BE2C (cell line): ENCODE measurements at regions not wholly inside any gene's neighbourhood (a gene's known extent, or its start where the extent isn't known, plus 50 kb on each side); places are given as distances from the start of the nearest gene placed in this dataset.

Source experiments
- DNase-seq: peaks from one replicate; pipeline ENCODE4 v3.0.0-alpha.2; 2020
- H3K27me3 ChIP-seq: fragments of 250-450 bp; sonication (Bioruptor Pico); 2 replicates; pipeline ENCODE4 v1.5.1; 2020; ENCODE audit warnings: mild to moderate bottlenecking
- H3K36me3 ChIP-seq: fragments of 250-450 bp; sonication (Bioruptor Pico); 2 replicates; pipeline ENCODE4 v1.5.1; 2020; ENCODE audit warnings: mild to moderate bottlenecking
- H3K4me1 ChIP-seq: fragments of 250-450 bp; sonication (Bioruptor Pico); 2 replicates; pipeline ENCODE4 v1.5.1; 2020
- H3K4me3 ChIP-seq: 2 replicates; pipeline ENCODE4 v1.5.1; 2011; ENCODE audit warnings: low read depth, low read length
- H3K9me3 ChIP-seq: fragments of 250-450 bp; sonication (Bioruptor Pico); 2 replicates; pipeline ENCODE4 v1.5.1; 2020
- TF ChIP-seq, protein P1 (sequence below): IDR thresholded peaks from 2 replicates; pipeline ENCODE4 v1.5.1; 2012; ENCODE audit warnings: mild to moderate bottlenecking, low read depth, low read length

DNA sequence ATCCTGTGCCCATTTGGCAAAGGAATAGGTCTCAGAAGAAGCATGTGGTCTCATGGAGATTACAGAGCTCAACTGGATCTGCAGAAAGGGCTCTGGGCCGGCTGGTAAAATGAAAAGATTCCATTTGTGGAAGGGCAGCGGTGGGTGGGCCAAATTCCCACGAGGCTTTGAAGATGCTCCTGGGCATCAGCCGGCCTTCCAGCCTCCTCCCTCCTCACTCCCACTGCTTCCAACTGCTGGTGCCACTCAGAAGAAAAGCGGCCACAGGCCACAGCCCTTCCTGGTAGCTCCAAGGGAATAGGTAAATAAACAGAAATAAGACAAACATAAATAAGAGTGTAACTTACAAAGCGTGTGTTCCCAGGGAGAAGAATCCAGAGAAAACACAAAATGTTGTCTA, 136.3 kb upstream of the SLC44A3 start:
- no peaks in the 10 kb centered on the region for H3K27me3 ChIP-seq
- H3K9me3 ChIP-seq = no peaks in the 10 kb centered on the region
- TF ChIP-seq, protein P1, sequence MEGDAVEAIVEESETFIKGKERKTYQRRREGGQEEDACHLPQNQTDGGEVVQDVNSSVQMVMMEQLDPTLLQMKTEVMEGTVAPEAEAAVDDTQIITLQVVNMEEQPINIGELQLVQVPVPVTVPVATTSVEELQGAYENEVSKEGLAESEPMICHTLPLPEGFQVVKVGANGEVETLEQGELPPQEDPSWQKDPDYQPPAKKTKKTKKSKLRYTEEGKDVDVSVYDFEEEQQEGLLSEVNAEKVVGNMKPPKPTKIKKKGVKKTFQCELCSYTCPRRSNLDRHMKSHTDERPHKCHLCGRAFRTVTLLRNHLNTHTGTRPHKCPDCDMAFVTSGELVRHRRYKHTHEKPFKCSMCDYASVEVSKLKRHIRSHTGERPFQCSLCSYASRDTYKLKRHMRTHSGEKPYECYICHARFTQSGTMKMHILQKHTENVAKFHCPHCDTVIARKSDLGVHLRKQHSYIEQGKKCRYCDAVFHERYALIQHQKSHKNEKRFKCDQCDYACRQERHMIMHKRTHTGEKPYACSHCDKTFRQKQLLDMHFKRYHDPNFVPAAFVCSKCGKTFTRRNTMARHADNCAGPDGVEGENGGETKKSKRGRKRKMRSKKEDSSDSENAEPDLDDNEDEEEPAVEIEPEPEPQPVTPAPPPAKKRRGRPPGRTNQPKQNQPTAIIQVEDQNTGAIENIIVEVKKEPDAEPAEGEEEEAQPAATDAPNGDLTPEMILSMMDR = no peak
- H3K4me1 ChIP-seq = no peaks in the 10 kb centered on the region
- DNase-seq = no peak
- no peak overlapping the region for H3K4me3 ChIP-seq
- H3K36me3 ChIP-seq = no peaks in the 10 kb centered on the region

DNA sequence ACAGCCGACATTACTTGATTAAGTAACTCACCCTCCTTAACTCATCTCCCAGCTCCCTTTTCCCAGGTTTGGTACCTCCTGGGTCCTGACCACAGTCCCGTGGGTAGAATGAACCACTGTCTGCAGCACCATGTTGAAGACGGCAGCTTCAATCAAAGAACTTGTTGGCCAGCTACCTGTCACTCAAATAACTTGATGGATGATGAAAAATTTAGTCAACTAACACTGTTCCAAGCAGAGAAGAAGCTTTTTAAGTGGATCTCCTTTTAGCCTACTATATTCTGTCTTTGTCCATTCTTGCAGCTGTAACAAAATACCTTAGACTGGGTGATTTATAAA, 138.4 kb upstream of the F3 start:
- no peaks in the 10 kb centered on the region for H3K4me1 ChIP-seq
- no peak overlapping the region for H3K4me3 ChIP-seq
- no peak for DNase-seq
- TF ChIP-seq, protein P1 = no peak
- no peaks in the 10 kb centered on the region for H3K9me3 ChIP-seq
- H3K36me3 ChIP-seq = no peaks in the 10 kb centered on the region
- no peaks in the 10 kb centered on the region for H3K27me3 ChIP-seq

DNA sequence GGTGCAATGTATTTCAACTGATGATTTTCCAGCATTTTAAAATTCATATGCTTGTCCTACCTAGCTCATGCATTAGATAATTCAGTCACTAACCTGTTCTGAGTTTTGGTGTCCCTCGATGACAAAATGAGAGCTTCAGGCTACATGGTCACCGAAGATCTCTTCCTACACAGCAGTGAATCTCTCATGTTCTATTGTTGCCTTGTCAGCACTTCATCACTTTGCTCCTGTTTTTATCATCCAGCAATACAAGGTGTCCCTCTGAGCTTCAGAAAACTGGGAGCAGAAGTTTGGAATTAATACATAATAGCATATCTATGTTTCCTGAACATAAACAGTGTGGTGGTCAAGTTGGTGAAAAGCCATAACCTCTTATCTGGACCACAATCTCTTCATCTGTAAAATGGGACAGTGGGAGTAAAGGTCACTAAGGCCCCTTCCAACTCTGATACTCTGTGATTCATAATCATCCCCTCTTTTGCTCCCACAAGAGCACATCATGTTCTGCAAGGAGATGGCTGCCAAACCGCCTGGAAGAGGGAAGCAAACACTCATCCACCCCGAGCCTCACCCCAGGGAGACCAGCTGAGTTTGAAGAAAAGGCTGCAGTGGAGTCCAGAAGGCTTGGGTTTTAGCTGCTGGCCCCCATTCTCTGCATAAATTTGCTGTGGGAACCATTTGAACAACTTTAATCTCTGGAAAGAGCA, 137.9 kb upstream of the F3 start:
- H3K9me3 ChIP-seq = no peaks in the 10 kb centered on the region
- DNase-seq = no peak
- TF ChIP-seq, protein P1 = no peak
- H3K27me3 ChIP-seq = no peaks in the 10 kb centered on the region
- no peaks in the 10 kb centered on the region for H3K36me3 ChIP-seq
- no peak overlapping the region for H3K4me3 ChIP-seq
- no peaks in the 10 kb centered on the region for H3K4me1 ChIP-seq

DNA sequence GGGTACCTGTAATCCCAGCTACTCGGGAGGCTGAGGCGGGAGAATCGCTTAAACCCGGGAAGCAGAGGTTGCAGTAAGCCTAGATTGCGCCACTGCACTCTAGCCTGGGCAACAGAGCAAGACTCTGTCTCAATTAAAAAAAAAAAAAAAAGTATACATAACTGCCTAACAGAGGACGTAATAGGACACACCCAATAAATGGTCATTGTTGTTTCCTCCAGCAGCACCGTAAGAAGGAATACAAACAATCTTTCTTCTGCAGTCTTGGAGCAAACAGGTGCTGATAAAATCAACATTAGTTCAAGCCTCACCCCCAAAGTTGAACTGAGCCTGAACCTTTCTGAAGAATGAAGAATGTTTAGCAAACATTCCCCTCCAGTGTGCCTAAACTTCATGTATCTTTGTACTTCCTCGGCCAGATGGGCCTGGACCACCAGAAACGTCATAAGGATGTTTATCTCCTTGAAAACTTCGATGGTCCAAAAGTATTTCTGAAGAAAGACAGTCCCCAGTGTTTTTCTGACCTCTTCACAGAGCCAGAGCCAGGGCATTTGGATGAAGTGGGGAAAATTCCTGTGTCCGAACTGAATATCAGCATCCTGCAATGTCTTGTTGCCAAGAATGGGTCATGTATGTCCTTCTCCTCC, 136.8 kb upstream of the F3 start:
- TF ChIP-seq, protein P1 = no peak
- Histone ChIP-seq H3K9me3 (no peaks in the 10 kb centered on the region), H3K4me1 (no peaks in the 10 kb centered on the region), H3K36me3 (no peaks in the 10 kb centered on the region), H3K27me3 (no peaks in the 10 kb centered on the region), H3K4me3 (no peak overlapping the region)
- DNase-seq = no peak

DNA sequence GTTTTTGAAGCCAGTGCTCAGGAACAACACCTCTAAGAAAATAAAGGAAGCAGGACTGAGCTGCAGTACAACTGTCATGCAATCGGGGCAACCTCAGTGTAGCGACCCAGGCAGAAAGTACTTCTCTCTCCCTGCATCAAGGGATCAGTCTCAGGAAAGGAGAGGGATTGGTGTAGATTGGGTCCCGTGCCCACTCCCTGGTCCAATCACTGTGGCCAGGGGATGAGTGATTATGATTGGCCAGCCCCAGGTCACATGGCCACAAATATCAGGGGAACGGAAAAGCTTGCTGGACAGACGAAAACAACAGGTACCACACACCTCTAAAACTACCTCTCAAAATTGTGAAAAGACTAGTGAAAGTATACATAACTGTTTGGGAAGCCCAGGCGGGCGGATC, 136.2 kb upstream of the F3 start:
- no peaks in the 10 kb centered on the region for H3K36me3 ChIP-seq
- TF ChIP-seq, protein P1 = no peak
- DNase-seq = no peak
- no peak overlapping the region for H3K4me3 ChIP-seq
- H3K9me3 ChIP-seq = no peaks in the 10 kb centered on the region
- no peaks in the 10 kb centered on the region for H3K4me1 ChIP-seq
- no peaks in the 10 kb centered on the region for H3K27me3 ChIP-seq

DNA sequence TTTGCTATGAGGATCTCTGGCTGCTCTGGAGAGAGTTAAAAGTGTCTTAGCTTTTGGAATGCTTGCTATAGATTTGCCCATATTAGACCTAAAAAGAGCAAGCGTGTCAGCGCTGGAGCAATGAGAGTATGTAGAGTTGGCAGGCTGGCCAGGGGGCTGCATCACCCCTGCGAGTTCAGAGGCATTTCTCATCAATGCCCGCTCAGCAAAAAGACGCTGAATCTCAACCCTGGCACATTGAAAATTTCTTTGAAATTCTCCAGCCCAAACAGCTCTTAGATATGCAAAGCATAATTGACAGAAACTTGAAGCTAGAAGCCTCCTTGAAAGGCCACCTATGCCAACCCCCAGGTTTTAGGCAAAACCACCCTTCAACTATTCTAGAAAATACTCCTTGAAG, 135.5 kb upstream of the F3 start:
- TF ChIP-seq, protein P1 = no peak
- Histone ChIP-seq H3K9me3 (no peaks in the 10 kb centered on the region), H3K27me3 (no peaks in the 10 kb centered on the region), H3K4me3 (no peak overlapping the region), H3K36me3 (no peaks in the 10 kb centered on the region), H3K4me1 (no peaks in the 10 kb centered on the region)
- DNase-seq = no peak
